ENCODE measurements at regions not wholly inside any gene's neighbourhood (a gene's known extent, or its start where the extent isn't known, plus 50 kb on each side); places are given as distances from the start of the nearest gene placed in this dataset.

DNA sequence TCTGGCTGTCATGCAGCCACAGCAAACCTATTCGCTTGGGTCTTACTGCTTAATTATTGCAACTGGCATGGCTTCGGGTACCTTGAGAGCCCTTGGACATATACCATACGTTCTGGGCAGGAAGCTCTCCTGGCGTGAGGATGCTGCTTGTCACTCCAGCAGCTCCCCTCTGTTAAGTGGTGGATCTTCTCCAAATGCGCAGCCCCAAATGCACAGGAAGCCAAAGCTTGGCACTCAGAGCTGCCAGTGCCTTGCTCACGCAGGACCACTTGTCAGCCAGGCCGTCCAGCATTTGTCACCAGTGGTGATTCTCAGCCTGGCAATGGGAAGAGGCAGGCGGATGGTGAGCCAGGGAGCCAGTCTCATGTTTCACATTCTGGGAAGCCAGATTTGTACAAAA lies 158.6 kb downstream of the KATNAL1 start:
- TF ChIP-seq, protein P1, sequence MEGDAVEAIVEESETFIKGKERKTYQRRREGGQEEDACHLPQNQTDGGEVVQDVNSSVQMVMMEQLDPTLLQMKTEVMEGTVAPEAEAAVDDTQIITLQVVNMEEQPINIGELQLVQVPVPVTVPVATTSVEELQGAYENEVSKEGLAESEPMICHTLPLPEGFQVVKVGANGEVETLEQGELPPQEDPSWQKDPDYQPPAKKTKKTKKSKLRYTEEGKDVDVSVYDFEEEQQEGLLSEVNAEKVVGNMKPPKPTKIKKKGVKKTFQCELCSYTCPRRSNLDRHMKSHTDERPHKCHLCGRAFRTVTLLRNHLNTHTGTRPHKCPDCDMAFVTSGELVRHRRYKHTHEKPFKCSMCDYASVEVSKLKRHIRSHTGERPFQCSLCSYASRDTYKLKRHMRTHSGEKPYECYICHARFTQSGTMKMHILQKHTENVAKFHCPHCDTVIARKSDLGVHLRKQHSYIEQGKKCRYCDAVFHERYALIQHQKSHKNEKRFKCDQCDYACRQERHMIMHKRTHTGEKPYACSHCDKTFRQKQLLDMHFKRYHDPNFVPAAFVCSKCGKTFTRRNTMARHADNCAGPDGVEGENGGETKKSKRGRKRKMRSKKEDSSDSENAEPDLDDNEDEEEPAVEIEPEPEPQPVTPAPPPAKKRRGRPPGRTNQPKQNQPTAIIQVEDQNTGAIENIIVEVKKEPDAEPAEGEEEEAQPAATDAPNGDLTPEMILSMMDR (IDR thresholded peaks at IDR 0.05): no peak
- TF ChIP-seq POLR2AphosphoS5 (IDR thresholded peaks at IDR 0.05): no peak
